H1 (cell line): ENCODE measurements at regions not wholly inside any gene's neighbourhood (a gene's known extent, or its start where the extent isn't known, plus 50 kb on each side); places are given as distances from the start of the nearest gene placed in this dataset.

ENCODE experiments used
- CTCF ChIA-PET: fragments of 300-600 bp; sonication (Branson Sonifier 250); formaldehyde crosslinking; loops from one replicate; lab custom pipeline; 2021; ENCODE audit not compliant: partially characterized antibody; lab: Charles Lee
- POLR2A ChIA-PET: fragments of 300-600 bp; sonication (Branson Sonifier 250); formaldehyde crosslinking; loops from one replicate; lab custom pipeline; 2021; ENCODE audit warnings: inconsistent platforms; ENCODE audit not compliant: partially characterized antibody; lab: Charles Lee
- DNase-seq, 2 experiments: peaks; one replicate each; pipeline versions ENCODE4 v3.0.0 to v3.0.0-alpha.2; 2010 to 2022; ENCODE audit warnings: low spot score in 2 of 2, low read depth in 1 of 2, mixed read lengths in 1 of 2
- FAIRE-seq: peaks from 2 replicates; lab custom pipeline; 2011; peaks lifted over from hg19 to GRCh38; lab: Jason Lieb, UNC
- H2AFZ ChIP-seq: 2 replicates; pipeline ENCODE4 v1.8.1; 2012; ENCODE audit warnings: low read length, inconsistent platforms
- H2AK5ac ChIP-seq: 2 replicates; pipeline ENCODE4 v1.6.1; 2013; ENCODE audit warnings: low read depth, low read length
- H2BK120ac ChIP-seq: replicated peaks from 2 replicates; pipeline ENCODE3; 2013; ENCODE audit warnings: low read depth, low read length, inconsistent platforms
- H2BK12ac ChIP-seq: 2 replicates; pipeline ENCODE4 v1.6.1; 2013; ENCODE audit warnings: low read depth, low read length
- H2BK15ac ChIP-seq: 2 replicates; pipeline ENCODE4 v1.6.1; 2013; ENCODE audit warnings: low read length
- H2BK20ac ChIP-seq: 2 replicates; pipeline ENCODE4 v1.6.1; 2013; ENCODE audit warnings: low read length
- H2BK5ac ChIP-seq: 2 replicates; pipeline ENCODE4 v1.6.1; 2013; ENCODE audit warnings: low read depth, low read length
- H3K14ac ChIP-seq: 2 replicates; pipeline ENCODE4 v1.6.1; 2013; ENCODE audit warnings: inconsistent platforms; ENCODE audit not compliant: insufficient read length
- H3K18ac ChIP-seq: 2 replicates; pipeline ENCODE4 v1.6.1; 2013; ENCODE audit warnings: low read length; ENCODE audit errors: extremely low read depth
- H3K23ac ChIP-seq: 2 replicates; pipeline ENCODE4 v1.6.1; 2013; ENCODE audit warnings: inconsistent platforms; ENCODE audit not compliant: insufficient read length
- H3K23me2 ChIP-seq: 2 replicates; pipeline ENCODE4 v1.6.1; 2013; ENCODE audit warnings: low read depth, low read length
- H3K27ac ChIP-seq: 2 replicates; pipeline ENCODE4 v1.6.1; 2011; ENCODE audit warnings: low read depth, low read length, inconsistent platforms
- H3K27me3 ChIP-seq, 4 experiments: replicated peaks in 1 of 4; 1 replicate in 1 of 4; 2 replicates in 3 of 4; pipeline versions ENCODE4 v1.6.1 to v1.8.1; 2011 to 2013; ENCODE audit warnings: low read length in 3 of 4, mild to moderate bottlenecking in 3 of 4, inconsistent platforms in 2 of 4, mixed read lengths in 2 of 4, moderate library complexity in 1 of 4; ENCODE audit not compliant: control insufficient read depth in 3 of 4, insufficient read depth in 3 of 4; ENCODE audit errors: extremely low read depth in 1 of 4
- H3K36me3 ChIP-seq, 4 experiments: 2 replicates each; pipeline versions ENCODE4 v1.6.1 to v1.8.1; 2011 to 2013; ENCODE audit warnings: mild to moderate bottlenecking in 4 of 4, low read length in 3 of 4, moderate library complexity in 2 of 4, control low read depth in 1 of 4, inconsistent platforms in 1 of 4; ENCODE audit not compliant: insufficient read depth in 4 of 4, control insufficient read depth in 2 of 4
- H3K4ac ChIP-seq: replicated peaks from 2 replicates; pipeline ENCODE3; 2013; ENCODE audit warnings: low read length, low read depth, mixed read lengths, inconsistent platforms; ENCODE audit not compliant: insufficient read length
- H3K4me1 ChIP-seq, 4 experiments: replicated peaks in 1 of 4; 1 replicate in 1 of 4; 2 replicates in 3 of 4; pipeline versions ENCODE4 v1.6.1 to v1.8.1; 2011 to 2013; ENCODE audit warnings: low read length in 3 of 4, inconsistent platforms in 2 of 4, mixed read lengths in 1 of 4; ENCODE audit not compliant: insufficient read depth in 4 of 4, control insufficient read depth in 3 of 4
- H3K4me2 ChIP-seq, 2 experiments: 2 replicates each; pipeline versions ENCODE4 v1.6.1 to v1.8.1; 2011 to 2013; ENCODE audit warnings: low read depth in 2 of 2, low read length in 2 of 2, control low read depth in 1 of 2, inconsistent platforms in 1 of 2, mild to moderate bottlenecking in 1 of 2; ENCODE audit not compliant: insufficient read depth in 1 of 2
- H3K4me3 ChIP-seq, 4 experiments: fragments of 200-600, 300-600 bp in 1 of 4; sonication (generic), shearing (Covaris generic), sonication (Bioruptor Twin) in 1 of 4; 2 replicates each; pipeline versions ENCODE4 v1.5.1 to v1.8.1; 2011 to 2016; ENCODE audit warnings: low read length in 4 of 4, low read depth in 3 of 4, control low read depth in 2 of 4, inconsistent platforms in 2 of 4, mild to moderate bottlenecking in 2 of 4, mixed read lengths in 1 of 4, moderate library complexity in 1 of 4; ENCODE audit not compliant: insufficient read depth in 2 of 4; ENCODE audit errors: extremely low read depth in 1 of 4
- H3K56ac ChIP-seq: replicated peaks from 2 replicates; pipeline ENCODE3; 2013; ENCODE audit warnings: low read depth, mild to moderate bottlenecking, mixed read lengths, low read length, inconsistent platforms; ENCODE audit not compliant: insufficient read length
- H3K79me1 ChIP-seq: 2 replicates; pipeline ENCODE4 v1.6.1; 2013; ENCODE audit warnings: low read depth, low read length, control low read depth
- H3K79me2 ChIP-seq, 2 experiments: 2 replicates each; pipeline versions ENCODE4 v1.6.1 to v1.8.1; 2012 to 2013; ENCODE audit warnings: low read length in 2 of 2, mild to moderate bottlenecking in 2 of 2, inconsistent platforms in 1 of 2; ENCODE audit not compliant: insufficient read depth in 2 of 2, control insufficient read depth in 1 of 2
- H3K9ac ChIP-seq, 4 experiments: replicated peaks in 1 of 4; 1 replicate in 1 of 4; 2 replicates in 3 of 4; pipeline versions ENCODE4 v1.6.1 to v1.8.1; 2011 to 2013; ENCODE audit warnings: low read depth in 3 of 4, low read length in 3 of 4, control low read depth in 2 of 4, mild to moderate bottlenecking in 2 of 4, moderate library complexity in 2 of 4, inconsistent platforms in 1 of 4; ENCODE audit errors: extremely low read depth in 1 of 4
- H3K9me3 ChIP-seq, 2 experiments: 2 replicates each; pipeline versions ENCODE4 v1.6.1 to v1.8.1; 2012 to 2013; ENCODE audit warnings: mild to moderate bottlenecking in 2 of 2, moderate library complexity in 2 of 2, control low read depth in 1 of 2, inconsistent platforms in 1 of 2, low read depth in 1 of 2, low read length in 1 of 2, mixed read lengths in 1 of 2; ENCODE audit not compliant: insufficient read depth in 2 of 2
- H4K20me1 ChIP-seq, 2 experiments: replicated peaks in 1 of 2; 2 replicates each; pipeline versions ENCODE3 to v1.8.1; 2011 to 2013; ENCODE audit warnings: inconsistent platforms in 2 of 2, low read length in 2 of 2, mild to moderate bottlenecking in 1 of 2; ENCODE audit not compliant: insufficient read depth in 2 of 2, control insufficient read depth in 1 of 2
- H4K5ac ChIP-seq: 2 replicates; pipeline ENCODE4 v1.6.1; 2013; ENCODE audit warnings: low read length, low read depth, mixed read lengths, inconsistent platforms; ENCODE audit not compliant: insufficient read length
- H4K8ac ChIP-seq: 2 replicates; pipeline ENCODE4 v1.8.0; 2013; ENCODE audit warnings: mild to moderate bottlenecking, moderate library complexity, low read length, inconsistent platforms; ENCODE audit not compliant: insufficient read depth; ENCODE audit errors: extremely low read depth
- H4K91ac ChIP-seq: replicated peaks from 2 replicates; pipeline ENCODE3; 2013; ENCODE audit warnings: low read length, mixed read lengths, inconsistent platforms; ENCODE audit not compliant: insufficient read length
- CEBPB ChIP-seq: IDR thresholded peaks from 2 replicates; pipeline ENCODE4 v1.6.1; 2012; ENCODE audit warnings: low read depth, low read length
- CTCF ChIP-seq, 3 experiments: IDR thresholded peaks; 1 replicate in 2 of 3; 2 replicates in 1 of 3; pipeline versions ENCODE4 v1.5.1 to v1.6.1; 2011; ENCODE audit warnings: low read length in 3 of 3, mild to moderate bottlenecking in 3 of 3, inconsistent platforms in 2 of 3, low read depth in 1 of 3, moderate library complexity in 1 of 3; ENCODE audit not compliant: insufficient read depth in 1 of 3; ENCODE audit errors: control extremely low read depth in 1 of 3
- RAD21 ChIP-seq, 2 experiments: IDR thresholded peaks in 1 of 2; conservative IDR thresholded peaks in 1 of 2; 2 replicates each; pipeline ENCODE4 v1.6.1; 2011; ENCODE audit warnings: low read depth in 2 of 2, low read length in 2 of 2, improper control_type of control experiment in 1 of 2, inconsistent platforms in 1 of 2, mild to moderate bottlenecking in 1 of 2, moderate library complexity in 1 of 2
- WGBS, 2 experiments: shearing (Covaris generic) in 1 of 2; methylation state at CpG; one replicate each; pipeline versions ENCODE4 v1.1.6 to v1.1.7; 2013 to 2015; ENCODE audit warnings: low lambda C conversion rate in 2 of 2, mixed read lengths in 2 of 2, inconsistent platforms in 1 of 2, low coverage in 1 of 2, missing lambda C conversion rate in 1 of 2; ENCODE audit not compliant: insufficient replicate concordance in 2 of 2, insufficient coverage in 1 of 2, insufficient read length in 1 of 2; ENCODE audit errors: extremely low coverage in 1 of 2, missing lambda C conversion rate in 1 of 2; 5-methylcytosine and 5-hydroxymethylcytosine counted together

GRCh38 chr2:5236249-5236648 is 455.9 kb upstream of the SOX11 start:
- Histone ChIP-seq H3K79me1 (no peaks in the 10 kb centered on the region), H3K56ac (no peak overlapping the region), H2BK20ac (no peak overlapping the region), H3K23ac (no peak overlapping the region), H3K27me3 (no peaks in the 10 kb centered on the region; a peak in 1 of 7 replicates), H3K14ac (no peak overlapping the region), H2BK120ac (no peak overlapping the region), H4K20me1 (no peaks in the 10 kb centered on the region), H3K36me3 (no peaks in the 10 kb centered on the region), H2BK5ac (no peak overlapping the region), H3K23me2 (no peaks in the 10 kb centered on the region), H3K4me1 (peaks cover 0 to 4% (median 0%) of the 10 kb centered on the region in 4 experiments; a peak in 1 of 7 replicates), H2AFZ (0 out of 2 replicates have a peak overlapping the region, but pooled peaks have one; percentile 83)
- FAIRE-seq: peak; percentile 60
- WGBS, 2 experiments: 57% methylated on average over 4 of the region's 4 CpGs; no CpG with 5 or more reads in 1 of the 2 experiments
- POLR2A ChIA-PET: no interaction called here
- TF ChIP-seq RAD21 (IDR thresholded peaks at IDR 0.05 in 1 of 2, conservative IDR thresholded peaks at IDR 0.05 in 1 of 2; ENCODE audit: low read depth in 2 of 2, low read length in 2 of 2) (peak; percentile 56 to 61), CTCF (IDR thresholded peaks at IDR 0.05; ENCODE audit: control extremely low read depth in 1 of 3, insufficient read depth in 1 of 3, low read depth in 1 of 3, low read length in 3 of 3) (peak in 2 of 3 experiments; percentile 33 to 63; a peak in 2 of 4 replicates), CEBPB (no peak)
- TF ChIP-seq, all 59 proteins: peak for 2
- H3K4ac ChIP-seq: no peak overlapping the region
- no peak overlapping the region for H2AK5ac ChIP-seq
- no peak overlapping the region for H4K5ac ChIP-seq
- H4K91ac ChIP-seq: no peak overlapping the region
- H3K4me2 ChIP-seq: no peak overlapping the region
- H3K79me2 ChIP-seq: no peaks in the 10 kb centered on the region
- H3K18ac ChIP-seq: no peak overlapping the region
- no peak overlapping the region for H2BK15ac ChIP-seq
- CTCF ChIA-PET: interaction anchor here (0.6 to 2.2 kb wide), 27 partner anchors 8 to 685 kb away, joined by 3 to 7 read pairs (median 4); no protein-coding TSS in a partner anchor
- no peaks in the 10 kb centered on the region for H3K9me3 ChIP-seq
- DNase-seq: no peak
- no peak overlapping the region for H4K8ac ChIP-seq
- H3K27ac ChIP-seq: no peak overlapping the region
- no peak overlapping the region for H3K9ac ChIP-seq
- H2BK12ac ChIP-seq: no peak overlapping the region
- H3K4me3 ChIP-seq: no peak overlapping the region
